ENCODE measurements at regions not wholly inside any gene's neighbourhood (a gene's known extent, or its start where the extent isn't known, plus 50 kb on each side); places are given as distances from the start of the nearest gene placed in this dataset.

GRCh38 chr17:65362826-65363225 lies 198.6 kb downstream of the AXIN2 start:
- ATAC-seq: no peak
- Histone ChIP-seq H3K36me3 (no peaks in the 10 kb centered on the region), H3K27ac (no peak overlapping the region), H3K9me3 (no peaks in the 10 kb centered on the region), H3K4me1 (no peaks in the 10 kb centered on the region), H3K27me3 (ENCODE audit: low read depth) (no peaks in the 10 kb centered on the region), H3K4me3 (no peak overlapping the region)
- TF ChIP-seq CTCF (IDR thresholded peaks at IDR 0.05): no peak
- intact Hi-C loops (cut with DNase I): no loop called here
- DNase-seq: no peak

- no peak overlapping the region for H3K4me3 ChIP-seq
- no peaks in the 10 kb centered on the region for H3K36me3 ChIP-seq
- no peaks in the 10 kb centered on the region for H3K9me3 ChIP-seq
- no peaks in the 10 kb centered on the region for H3K27me3 ChIP-seq (ENCODE audit: low read depth)
- ATAC-seq (no peak), DNase-seq (no peak)
- H3K4me1 ChIP-seq: no peaks in the 10 kb centered on the region
- intact Hi-C loops (cut with DNase I): no loop called here
- no peak overlapping the region for H3K27ac ChIP-seq
- TF ChIP-seq CTCF (IDR thresholded peaks at IDR 0.05): no peak
These were observed 200.4 kb downstream of the AXIN2 start for GRCh38 chr17:65360961-65361552.

GRCh38 chr17:65359016-65359415 lies 202.4 kb downstream of the AXIN2 start:
- H3K27ac ChIP-seq: no peak overlapping the region
- no peak for TF ChIP-seq CTCF (IDR thresholded peaks at IDR 0.05)
- H3K4me1 ChIP-seq: no peaks in the 10 kb centered on the region
- intact Hi-C loops (cut with DNase I): no loop called here
- no peaks in the 10 kb centered on the region for H3K36me3 ChIP-seq
- DNase-seq (no peak), ATAC-seq (no peak)
- no peaks in the 10 kb centered on the region for H3K27me3 ChIP-seq (ENCODE audit: low read depth)
- no peak overlapping the region for H3K4me3 ChIP-seq
- no peaks in the 10 kb centered on the region for H3K9me3 ChIP-seq

GRCh38 chr17:65356536-65356935 lies 204.9 kb downstream of the AXIN2 start:
- Histone ChIP-seq H3K4me1 (no peaks in the 10 kb centered on the region), H3K27ac (no peak overlapping the region), H3K9me3 (no peaks in the 10 kb centered on the region), H3K4me3 (no peak overlapping the region), H3K36me3 (no peaks in the 10 kb centered on the region), H3K27me3 (ENCODE audit: low read depth) (no peaks in the 10 kb centered on the region)
- DNase-seq (no peak), ATAC-seq (no peak)
- no peak for TF ChIP-seq CTCF (IDR thresholded peaks at IDR 0.05)
- intact Hi-C loops (cut with DNase I): no loop called here

GRCh38 chr17:65355246-65355645 lies 206.2 kb downstream of the AXIN2 start:
- intact Hi-C loops (cut with DNase I): no loop called here
- no peak for ATAC-seq
- Histone ChIP-seq H3K9me3 (no peaks in the 10 kb centered on the region), H3K36me3 (no peaks in the 10 kb centered on the region), H3K27me3 (ENCODE audit: low read depth) (no peaks in the 10 kb centered on the region), H3K4me3 (no peak overlapping the region), H3K27ac (no peak overlapping the region), H3K4me1 (no peaks in the 10 kb centered on the region)
- TF ChIP-seq CTCF (IDR thresholded peaks at IDR 0.05): no peak
- no peak for DNase-seq

- Histone ChIP-seq H3K4me3 (no peak overlapping the region), H3K4me1 (no peaks in the 10 kb centered on the region), H3K9me3 (no peaks in the 10 kb centered on the region), H3K36me3 (no peaks in the 10 kb centered on the region), H3K27me3 (ENCODE audit: low read depth) (no peaks in the 10 kb centered on the region), H3K27ac (no peak overlapping the region)
- no peak for DNase-seq
- no peak for TF ChIP-seq CTCF (IDR thresholded peaks at IDR 0.05)
- intact Hi-C loops (cut with DNase I): no loop called here
- ATAC-seq: no peak
These were observed 211.5 kb downstream of the AXIN2 start for GRCh38 chr17:65349916-65350315.

Data from lower lobe of right lung (tissue), 2 donors.